GM12891 (cell line): ENCODE measurements at regions not wholly inside any gene's neighbourhood (a gene's known extent, or its start where the extent isn't known, plus 50 kb on each side); places are given as distances from the start of the nearest gene placed in this dataset.

Experiments
- PAX5 ChIP-seq: IDR thresholded peaks from 2 replicates; pipeline ENCODE4 v1.6.1; 2011; ENCODE audit warnings: low read length, moderate library complexity, mild to moderate bottlenecking; ENCODE audit not compliant: insufficient read depth, severe bottlenecking
- POLR2A ChIP-seq: IDR thresholded peaks from 2 replicates; pipeline ENCODE4 v1.6.1; 2011; ENCODE audit warnings: low read depth, low read length, control low read depth
- POLR2AphosphoS5 ChIP-seq: IDR thresholded peaks from 2 replicates; pipeline ENCODE4 v1.6.1; 2011; ENCODE audit warnings: low read depth, low read length, control low read depth
- POU2F2 ChIP-seq: IDR thresholded peaks from 2 replicates; pipeline ENCODE4 v1.6.1; 2011; ENCODE audit warnings: low read depth, mild to moderate bottlenecking, control low read depth, low read length, moderate library complexity
- SPI1 ChIP-seq: IDR thresholded peaks from 2 replicates; pipeline ENCODE4 v1.6.1; 2011; ENCODE audit warnings: low read depth, low read length, control low read depth
- TAF1 ChIP-seq: IDR thresholded peaks from 2 replicates; pipeline ENCODE4 v1.6.1; 2011; ENCODE audit warnings: low read depth, low read length, control low read depth

DNA sequence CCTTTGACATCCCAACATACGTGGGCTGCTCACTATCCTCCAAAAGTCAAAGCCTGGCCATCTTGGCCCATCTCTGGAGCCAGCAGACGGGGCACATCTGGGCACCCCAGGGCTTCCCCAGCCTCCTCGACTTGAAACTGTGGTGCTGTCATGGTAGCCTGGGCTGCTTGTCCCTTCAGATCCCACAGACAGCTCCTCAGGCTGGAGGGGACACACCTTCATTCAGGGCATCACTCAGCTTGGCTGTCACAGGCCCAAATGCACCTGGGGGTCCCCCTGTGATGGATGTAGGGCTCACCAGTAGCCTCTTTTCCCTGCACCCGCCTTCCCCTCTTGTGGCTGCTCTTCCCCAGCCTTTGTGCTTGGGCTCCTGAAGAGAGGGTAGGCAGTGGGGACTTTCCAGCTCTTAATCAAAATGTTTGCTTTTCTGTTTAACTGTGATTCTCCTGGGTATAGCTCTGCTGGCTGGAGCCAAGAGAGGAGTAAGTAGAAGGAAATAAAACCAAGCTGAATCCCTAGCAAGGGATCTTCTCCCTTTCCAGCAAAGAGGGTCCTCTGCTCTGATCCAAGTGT is 92.3 kb downstream of the GYPC start:
- TF ChIP-seq POLR2A (no peak), POLR2AphosphoS5 (no peak), SPI1 (no peak), TAF1 (no peak), POU2F2 (no peak), PAX5 (no peak)
